ENCODE measurements at regions not wholly inside any gene's neighbourhood (a gene's known extent, or its start where the extent isn't known, plus 50 kb on each side); places are given as distances from the start of the nearest gene placed in this dataset.

GRCh38 chr17:13734880-13735279 lies 133.2 kb upstream of the HS3ST3A1 start:
- Histone ChIP-seq H3K36me3 (no peaks in the 10 kb centered on the region), H3K27ac (no peak overlapping the region), H3K4me1 (no peaks in the 10 kb centered on the region), H3K27me3 (no peaks in the 10 kb centered on the region), H3K4me3 (no peak overlapping the region), H3K9me3 (no peaks in the 10 kb centered on the region)
- no peak for TF ChIP-seq CTCF (IDR thresholded peaks at IDR 0.05)
- no peak for TF ChIP-seq POLR2A (IDR thresholded peaks at IDR 0.05)
- intact Hi-C loops (cut with DNase I), result no loop called here
- DNase-seq, result no peak
- 29% methylated on average over 1 of the region's 1 CpG for WGBS (ENCODE audit: insufficient coverage, low coverage, low lambda C conversion rate, missing lambda C conversion rate)
- ATAC-seq, result no peak

GRCh38 chr17:13735444-13735843 lies 133.7 kb upstream of the HS3ST3A1 start:
- no peak for DNase-seq

GRCh38 chr17:13735861-13736260 lies 134.1 kb upstream of the HS3ST3A1 start:
- Histone ChIP-seq H3K27ac (no peak overlapping the region), H3K9me3 (no peaks in the 10 kb centered on the region), H3K4me1 (no peaks in the 10 kb centered on the region), H3K4me3 (no peak overlapping the region), H3K36me3 (no peaks in the 10 kb centered on the region), H3K27me3 (no peaks in the 10 kb centered on the region)
- intact Hi-C loops (cut with DNase I), result no loop called here
- DNase-seq (no peak), ATAC-seq (no peak)
- 80% methylated on average over 2 of the region's 2 CpGs for WGBS (ENCODE audit: insufficient coverage, low coverage, low lambda C conversion rate, missing lambda C conversion rate)
- TF ChIP-seq POLR2A (IDR thresholded peaks at IDR 0.05) (no peak), CTCF (IDR thresholded peaks at IDR 0.05) (no peak)

More at GRCh38 chr17:13735444-13735843, 133.7 kb upstream of the HS3ST3A1 start:
- ATAC-seq, result no peak
- no peak overlapping the region for H3K27ac ChIP-seq
- H3K9me3 ChIP-seq, result no peaks in the 10 kb centered on the region
- WGBS (ENCODE audit: insufficient coverage, low coverage, low lambda C conversion rate, missing lambda C conversion rate), result 17% methylated on average over 1 of the region's 2 CpGs
- no peak for TF ChIP-seq POLR2A (IDR thresholded peaks at IDR 0.05)
- no peak for TF ChIP-seq CTCF (IDR thresholded peaks at IDR 0.05)
- H3K27me3 ChIP-seq, result no peaks in the 10 kb centered on the region
- H3K4me1 ChIP-seq, result no peaks in the 10 kb centered on the region
- no peaks in the 10 kb centered on the region for H3K36me3 ChIP-seq
- H3K4me3 ChIP-seq, result no peak overlapping the region
- intact Hi-C loops (cut with DNase I), result no loop called here

- H3K4me1 ChIP-seq, result no peaks in the 10 kb centered on the region
- DNase-seq (no peak), ATAC-seq (no peak)
- no peaks in the 10 kb centered on the region for H3K36me3 ChIP-seq
- no peak overlapping the region for H3K4me3 ChIP-seq
- intact Hi-C loops (cut with DNase I), result no loop called here
- no peak overlapping the region for H3K27ac ChIP-seq
- no peak for TF ChIP-seq CTCF (IDR thresholded peaks at IDR 0.05)
- no peak for TF ChIP-seq POLR2A (IDR thresholded peaks at IDR 0.05)
- H3K9me3 ChIP-seq, result no peaks in the 10 kb centered on the region
- no peaks in the 10 kb centered on the region for H3K27me3 ChIP-seq
Measured at GRCh38 chr17:13736916-13737315, 135.2 kb upstream of the HS3ST3A1 start.

- ATAC-seq (no peak), DNase-seq (no peak)
- H3K27me3 ChIP-seq, result no peaks in the 10 kb centered on the region
- no peaks in the 10 kb centered on the region for H3K9me3 ChIP-seq
- TF ChIP-seq POLR2A (IDR thresholded peaks at IDR 0.05) (no peak), CTCF (IDR thresholded peaks at IDR 0.05) (no peak)
- WGBS (ENCODE audit: insufficient coverage, low coverage, low lambda C conversion rate, missing lambda C conversion rate), result 63% methylated on average over 3 of the region's 3 CpGs
- intact Hi-C loops (cut with DNase I), result no loop called here
- no peaks in the 10 kb centered on the region for H3K36me3 ChIP-seq
- no peaks in the 10 kb centered on the region for H3K4me1 ChIP-seq
- no peak overlapping the region for H3K4me3 ChIP-seq
- H3K27ac ChIP-seq, result no peak overlapping the region
Measured at GRCh38 chr17:13740686-13741085, 139.0 kb upstream of the HS3ST3A1 start.

Data from right lobe of liver (tissue), 6 donors.